OCI-LY3 (cell line): ENCODE measurements at regions not wholly inside any gene's neighbourhood (a gene's known extent, or its start where the extent isn't known, plus 50 kb on each side); places are given as distances from the start of the nearest gene placed in this dataset.
"Not testable (repeated sequence)": the region's sequence is repeated elsewhere in the genome, so short reads cannot be mapped to it uniquely, and the experiment has no call there.

Experiments used
- H2AFZ ChIP-seq: fragments of 200-600, 300-600 bp; shearing (Covaris generic); 2 replicates; pipeline ENCODE4 v1.6.0; 2014; ENCODE audit warnings: antibody characterized with exemption, low read depth, low read length
- H3K27ac ChIP-seq: fragments of 200-600, 300-600 bp; sonication (generic); 2 replicates; pipeline ENCODE4 v1.5.1; 2014; ENCODE audit warnings: mild to moderate bottlenecking, low read length, moderate library complexity, mixed read lengths
- H3K27me3 ChIP-seq: fragments of 200-600, 300-600 bp; sonication (generic); 2 replicates; pipeline ENCODE4 v1.6.1; 2014; ENCODE audit warnings: low read depth, low read length, mixed read lengths
- H3K36me3 ChIP-seq: fragments of 200-600, 300-600 bp; sonication (generic); replicated peaks from 2 replicates; pipeline ENCODE3; 2014; ENCODE audit warnings: low read depth, low read length, mixed read lengths
- H3K4me1 ChIP-seq: fragments of 300-600, 200-600 bp; sonication (generic); 2 replicates; pipeline ENCODE4 v1.6.1; 2014; ENCODE audit warnings: low read length, mixed read lengths
- H3K4me2 ChIP-seq: fragments of 200-600, 300-600 bp; sonication (generic); 2 replicates; pipeline ENCODE4 v1.6.1; 2014; ENCODE audit warnings: low read length, mixed read lengths
- H3K4me3 ChIP-seq: fragments of 300-600, 200-600 bp; sonication (generic); 2 replicates; pipeline ENCODE4 v1.5.1; 2014; ENCODE audit warnings: antibody characterized with exemption, mild to moderate bottlenecking, low read length, moderate library complexity
- H3K79me2 ChIP-seq: fragments of 300-600, 200-600 bp; shearing (Covaris generic); 2 replicates; pipeline ENCODE4 v1.6.1; 2014; ENCODE audit warnings: mild to moderate bottlenecking, low read length, mixed read lengths
- H3K9ac ChIP-seq: fragments of 300-600, 200-600 bp; shearing (Covaris generic); 2 replicates; pipeline ENCODE4 v1.6.0; 2014; ENCODE audit warnings: mild to moderate bottlenecking, low read length, moderate library complexity
- H3K9me3 ChIP-seq: fragments of 200-600, 300-600 bp; shearing (Covaris generic); 2 replicates; pipeline ENCODE4 v1.6.1; 2014; ENCODE audit warnings: low read length, mixed read lengths; ENCODE audit not compliant: insufficient read depth
- H4K20me1 ChIP-seq: fragments of 200-600, 300-600 bp; sonication (generic); 2 replicates; pipeline ENCODE4 v1.6.1; 2016; ENCODE audit warnings: low read length, mixed read lengths; ENCODE audit not compliant: insufficient read depth
- CTCF ChIP-seq: fragments of 200-600, 300-600 bp; sonication (generic); IDR thresholded peaks from 2 replicates; pipeline ENCODE4 v1.5.1; 2014; ENCODE audit warnings: antibody characterized with exemption, low read length, low read depth
- EZH2phosphoT487 ChIP-seq: fragments of 200-600 bp; shearing (Covaris generic); IDR thresholded peaks from 2 replicates; pipeline ENCODE4 v1.6.1; 2018; ENCODE audit warnings: antibody characterized with exemption, mixed run types, low read depth

- H3K4me1 ChIP-seq, result no peaks in the 10 kb centered on the region
- H3K4me2 ChIP-seq, result no peak overlapping the region
- TF ChIP-seq EZH2phosphoT487 (no peak), CTCF (no peak)
- peaks cover 18% of the 10 kb centered on the region; the same call in 1 of the 2 replicates for H3K27me3 ChIP-seq
- H3K27ac ChIP-seq, result no peak overlapping the region
- no peaks in the 10 kb centered on the region for H3K36me3 ChIP-seq
- H3K9ac ChIP-seq, result no peak overlapping the region
- no peaks in the 10 kb centered on the region for H3K79me2 ChIP-seq
- no peak overlapping the region for H3K4me3 ChIP-seq
- H2AFZ ChIP-seq, result no peak overlapping the region
- H3K9me3 ChIP-seq, result no peaks in the 10 kb centered on the region
- no peaks in the 10 kb centered on the region for H4K20me1 ChIP-seq
Observed at GRCh38 chr16:7792346-7792745, 459.7 kb downstream of the RBFOX1 start.

DNA sequence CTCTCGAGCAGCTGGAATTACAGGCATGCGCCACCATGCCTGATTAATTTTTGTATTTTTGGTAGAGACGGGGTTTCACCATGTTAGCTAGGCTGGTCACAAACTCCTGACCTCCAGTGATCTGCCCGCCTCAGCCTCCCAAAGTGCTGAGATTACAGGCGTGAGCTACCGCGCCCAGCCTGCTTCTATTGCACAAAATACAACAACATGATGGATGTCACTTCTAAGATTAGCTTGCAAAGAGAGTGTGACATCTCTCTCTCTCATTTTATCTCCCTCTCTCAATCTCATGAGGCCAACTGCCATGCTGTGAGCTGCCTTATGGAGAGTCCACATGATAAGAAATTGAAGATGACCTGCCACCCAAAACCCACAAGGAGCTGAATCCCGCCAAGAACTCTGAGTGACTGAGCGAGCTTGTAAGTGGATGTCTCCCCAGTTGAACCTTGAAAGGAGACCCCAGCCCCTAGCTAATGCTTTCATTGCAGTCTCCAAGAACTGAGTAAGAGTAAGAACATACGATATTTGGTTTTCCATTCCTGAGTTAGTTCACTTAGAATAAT lies 458.5 kb downstream of the RBFOX1 start:
- H3K27ac ChIP-seq, result no peak overlapping the region
- H3K27me3 ChIP-seq, result peaks cover 12% of the 10 kb centered on the region; the same call in 1 of the 2 replicates
- H3K4me3 ChIP-seq, result no peak overlapping the region
- no peaks in the 10 kb centered on the region for H3K4me1 ChIP-seq
- H3K9ac ChIP-seq, result no peak overlapping the region
- no peak overlapping the region for H2AFZ ChIP-seq
- H3K36me3 ChIP-seq, result no peaks in the 10 kb centered on the region
- TF ChIP-seq EZH2phosphoT487 (no peak), CTCF (no peak)
- no peaks in the 10 kb centered on the region for H3K79me2 ChIP-seq
- H4K20me1 ChIP-seq, result no peaks in the 10 kb centered on the region
- no peak overlapping the region for H3K4me2 ChIP-seq
- H3K9me3 ChIP-seq, result no peaks in the 10 kb centered on the region

- no peak overlapping the region for H3K4me2 ChIP-seq
- H3K36me3 ChIP-seq, result no peaks in the 10 kb centered on the region
- no peaks in the 10 kb centered on the region; the same call in 1 of the 2 replicates for H3K27me3 ChIP-seq
- H2AFZ ChIP-seq, result no peak overlapping the region
- H3K79me2 ChIP-seq, result no peaks in the 10 kb centered on the region
- peaks cover 3% of the 10 kb centered on the region; the same call in 1 of the 2 replicates for H3K4me1 ChIP-seq
- H3K9ac ChIP-seq, result no peak overlapping the region
- no peaks in the 10 kb centered on the region for H3K9me3 ChIP-seq
- no peak overlapping the region for H3K4me3 ChIP-seq
- TF ChIP-seq EZH2phosphoT487, result no peak
- no peaks in the 10 kb centered on the region for H4K20me1 ChIP-seq
- H3K27ac ChIP-seq, result no peak overlapping the region
Observed at GRCh38 chr16:7775072-7775488, 442.4 kb downstream of the RBFOX1 start.

DNA sequence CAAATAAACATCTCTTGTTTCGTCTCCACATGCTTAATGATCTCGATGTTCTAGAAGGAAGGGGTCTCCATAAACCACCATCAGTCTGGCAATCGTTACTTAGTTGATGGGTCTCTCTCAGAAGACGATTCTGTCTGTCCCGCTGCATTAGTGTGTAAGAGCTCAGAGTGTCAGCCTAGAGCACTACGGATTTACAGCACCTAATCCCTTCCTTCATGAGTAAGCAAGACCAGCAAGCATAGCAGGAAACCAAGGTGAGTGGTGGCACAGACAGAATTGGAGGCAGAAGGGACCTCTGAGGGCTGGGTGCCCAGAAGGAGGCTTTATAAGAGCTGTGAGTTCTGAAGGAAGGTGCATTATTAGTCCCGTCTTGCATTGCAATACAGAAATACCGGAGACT lies 440.1 kb downstream of the RBFOX1 start:
- Histone ChIP-seq H3K4me1 (peaks cover 3% of the 10 kb centered on the region; the same call in 1 of the 2 replicates), H3K36me3 (no peaks in the 10 kb centered on the region), H2AFZ (no peak overlapping the region), H3K27ac (no peak overlapping the region), H4K20me1 (no peaks in the 10 kb centered on the region), H3K4me2 (no peak overlapping the region), H3K27me3 (no peaks in the 10 kb centered on the region; the same call in 1 of the 2 replicates), H3K79me2 (no peaks in the 10 kb centered on the region), H3K9ac (no peak overlapping the region), H3K9me3 (no peaks in the 10 kb centered on the region), H3K4me3 (no peak overlapping the region)
- TF ChIP-seq CTCF (no peak), EZH2phosphoT487 (no peak)

- H3K36me3 ChIP-seq, H3K4me2 ChIP-seq, H2AFZ ChIP-seq, H3K79me2 ChIP-seq, H3K9me3 ChIP-seq, H3K9ac ChIP-seq, H3K4me1 ChIP-seq, H3K27ac ChIP-seq, H3K27me3 ChIP-seq, H4K20me1 ChIP-seq, H3K4me3 ChIP-seq: not testable (repeated sequence)
Observed at GRCh38 chr16:7769091-7769490, 436.4 kb downstream of the RBFOX1 start.
